ENCODE measurements at regions not wholly inside any gene's neighbourhood (a gene's known extent, or its start where the extent isn't known, plus 50 kb on each side); places are given as distances from the start of the nearest gene placed in this dataset.

DNA sequence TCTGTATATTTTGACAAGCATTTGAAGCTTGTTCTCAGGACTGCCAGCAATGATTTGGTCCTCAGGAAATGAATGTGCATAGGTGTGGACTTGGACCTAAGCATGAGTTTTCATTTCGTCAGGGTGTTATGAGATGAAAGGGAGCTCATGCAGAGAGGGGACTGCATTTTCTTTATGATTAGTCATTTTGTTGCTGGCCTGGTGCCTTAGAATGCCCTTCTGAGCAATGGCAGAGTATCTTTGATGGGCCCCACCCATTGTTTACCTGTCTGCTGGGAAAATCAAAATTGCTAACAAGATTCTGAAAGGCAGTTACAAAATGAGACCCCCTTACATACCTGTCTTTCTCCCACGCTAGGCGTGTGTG lies 51.5 kb upstream of the MTHFD1L start:
- TF ChIP-seq, protein P1, sequence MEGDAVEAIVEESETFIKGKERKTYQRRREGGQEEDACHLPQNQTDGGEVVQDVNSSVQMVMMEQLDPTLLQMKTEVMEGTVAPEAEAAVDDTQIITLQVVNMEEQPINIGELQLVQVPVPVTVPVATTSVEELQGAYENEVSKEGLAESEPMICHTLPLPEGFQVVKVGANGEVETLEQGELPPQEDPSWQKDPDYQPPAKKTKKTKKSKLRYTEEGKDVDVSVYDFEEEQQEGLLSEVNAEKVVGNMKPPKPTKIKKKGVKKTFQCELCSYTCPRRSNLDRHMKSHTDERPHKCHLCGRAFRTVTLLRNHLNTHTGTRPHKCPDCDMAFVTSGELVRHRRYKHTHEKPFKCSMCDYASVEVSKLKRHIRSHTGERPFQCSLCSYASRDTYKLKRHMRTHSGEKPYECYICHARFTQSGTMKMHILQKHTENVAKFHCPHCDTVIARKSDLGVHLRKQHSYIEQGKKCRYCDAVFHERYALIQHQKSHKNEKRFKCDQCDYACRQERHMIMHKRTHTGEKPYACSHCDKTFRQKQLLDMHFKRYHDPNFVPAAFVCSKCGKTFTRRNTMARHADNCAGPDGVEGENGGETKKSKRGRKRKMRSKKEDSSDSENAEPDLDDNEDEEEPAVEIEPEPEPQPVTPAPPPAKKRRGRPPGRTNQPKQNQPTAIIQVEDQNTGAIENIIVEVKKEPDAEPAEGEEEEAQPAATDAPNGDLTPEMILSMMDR (conservative IDR thresholded peaks at IDR 0.05; ENCODE audit: low read length): no peak
- TF ChIP-seq EZH2phosphoT487 (IDR thresholded peaks at IDR 0.05; ENCODE audit: borderline replicate concordance): no peak

Measured in Loucy (cell line).